Neural progenitor cell (in vitro differentiated cells): ENCODE measurements at regions not wholly inside any gene's neighbourhood (a gene's known extent, or its start where the extent isn't known, plus 50 kb on each side); places are given as distances from the start of the nearest gene placed in this dataset.

ENCODE experiments used
- DNase-seq: peaks from one replicate; pipeline ENCODE4 v3.0.0-alpha.2; 2016; ENCODE audit warnings: low spot score
- H2AFZ ChIP-seq: fragments of 200-600 bp; sonication (generic); replicated peaks from 2 replicates; pipeline ENCODE4 v1.6.1; 2016; ENCODE audit warnings: antibody characterized with exemption
- H3F3A ChIP-seq: fragments of 200-600 bp; sonication (generic); 2 replicates; pipeline ENCODE4 v1.6.1; 2016; ENCODE audit warnings: antibody characterized with exemption, low read depth
- H3K27ac ChIP-seq: fragments of 200-600 bp; sonication (generic); 2 replicates; pipeline ENCODE4 v1.5.1; 2016; ENCODE audit warnings: mild to moderate bottlenecking
- H3K27me3 ChIP-seq: fragments of 200-600 bp; sonication (generic); 2 replicates; pipeline ENCODE4 v1.6.1; 2016; ENCODE audit warnings: mild to moderate bottlenecking, moderate library complexity
- H3K36me3 ChIP-seq: fragments of 200-600 bp; sonication (generic); 2 replicates; pipeline ENCODE4 v1.5.1; 2016
- H3K4me1 ChIP-seq: fragments of 200-600 bp; sonication (generic); 2 replicates; pipeline ENCODE4 v1.6.1; 2016; ENCODE audit warnings: mixed run types
- H3K4me2 ChIP-seq: fragments of 200-600 bp; sonication (generic); 2 replicates; pipeline ENCODE4 v1.6.1; 2016
- H3K4me3 ChIP-seq: fragments of 200-600 bp; sonication (generic); 2 replicates; pipeline ENCODE4 v1.5.1; 2016
- H3K79me2 ChIP-seq: fragments of 200-600 bp; sonication (generic); 2 replicates; pipeline ENCODE4 v1.6.1; 2016; ENCODE audit warnings: low read depth
- H3K9ac ChIP-seq: fragments of 200-600 bp; sonication (generic); 2 replicates; pipeline ENCODE4 v1.6.1; 2016
- H3K9me3 ChIP-seq: fragments of 200-600 bp; sonication (generic); 2 replicates; pipeline ENCODE4 v1.5.1; 2016; ENCODE audit warnings: low read depth
- H4K20me1 ChIP-seq: fragments of 200-600 bp; sonication (generic); 2 replicates; pipeline ENCODE4 v1.6.1; 2016; ENCODE audit warnings: low read depth
- H3K27ac Mint-ChIP-seq: 3 replicates; pipeline ENCODE4 v1.8.0; 2021; ENCODE audit warnings: mixed read lengths
- H3K27me3 Mint-ChIP-seq: 2 replicates; pipeline ENCODE4 v1.8.0; 2022; ENCODE audit warnings: low read depth, mild to moderate bottlenecking, inconsistent platforms, moderate library complexity, mixed read lengths; ENCODE audit not compliant: insufficient read depth
- H3K36me3 Mint-ChIP-seq: 3 replicates; pipeline ENCODE4 v1.8.0; 2021; ENCODE audit warnings: mixed read lengths
- H3K4me1 Mint-ChIP-seq: 3 replicates; pipeline ENCODE4 v1.8.0; 2021; ENCODE audit warnings: mixed read lengths
- H3K4me3 Mint-ChIP-seq: 3 replicates; pipeline ENCODE4 v1.8.0; 2021; ENCODE audit warnings: mild to moderate bottlenecking, moderate library complexity, mixed read lengths
- H3K9me3 Mint-ChIP-seq: 3 replicates; pipeline ENCODE4 v1.8.0; 2020; ENCODE audit warnings: mixed read lengths
- CTCF ChIP-seq: fragments of 200-600 bp; sonication (generic); IDR thresholded peaks from 2 replicates; pipeline ENCODE4 v1.5.1; 2017; ENCODE audit warnings: antibody characterized with exemption, mild to moderate bottlenecking
- EZH2 ChIP-seq: fragments of 200-600 bp; sonication (generic); IDR thresholded peaks from 2 replicates; pipeline ENCODE4 v1.6.1; 2017; ENCODE audit warnings: antibody characterized with exemption, mild to moderate bottlenecking, moderate library complexity
- EZH2phosphoT487 ChIP-seq: fragments of 200-600 bp; sonication (generic); IDR thresholded peaks from 2 replicates; pipeline ENCODE4 v1.6.1; 2017; ENCODE audit warnings: antibody characterized with exemption

DNA sequence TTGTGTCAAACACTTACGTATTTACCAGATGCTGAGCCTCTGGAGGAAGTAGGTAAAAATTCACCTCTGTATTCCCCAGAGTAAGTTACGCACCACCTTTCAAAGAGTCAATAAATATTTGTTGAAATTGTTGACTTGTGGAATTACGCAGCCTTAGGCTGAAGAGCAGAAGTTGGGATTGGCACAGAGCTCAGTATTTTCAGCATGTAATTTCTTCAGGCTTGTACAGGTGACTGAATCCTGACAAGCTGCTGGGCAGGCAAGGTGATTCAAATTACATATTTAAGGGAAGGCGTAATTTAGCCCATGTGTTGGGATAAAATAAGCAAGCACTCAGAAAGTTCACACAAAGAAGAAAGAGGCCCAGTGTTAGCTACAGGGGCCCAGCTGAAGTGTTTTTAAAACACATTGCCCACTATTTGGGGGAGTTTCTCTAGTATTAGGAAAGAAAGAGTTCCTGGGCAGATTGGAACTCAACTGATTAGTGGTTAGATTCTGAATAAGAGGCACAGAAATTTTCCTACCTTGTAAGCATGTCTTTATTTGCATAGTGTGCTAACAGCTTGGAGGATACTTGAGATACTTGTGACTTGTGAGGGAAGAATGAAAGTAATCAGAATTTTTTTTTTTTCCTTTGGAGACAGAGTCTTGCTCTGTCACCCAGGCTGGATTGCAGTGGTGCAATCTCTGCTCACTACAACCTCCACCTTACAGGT, 165.3 kb upstream of the FBXL7 start:
- Histone ChIP-seq H3K9me3 (no peaks in the 10 kb centered on the region), H3K4me2 (no peak overlapping the region), H3K27ac (no peak overlapping the region), H2AFZ (no peak overlapping the region), H4K20me1 (no peaks in the 10 kb centered on the region), H3K4me1 (no peaks in the 10 kb centered on the region), H3K4me3 (no peak overlapping the region), H3K36me3 (no peaks in the 10 kb centered on the region), H3F3A (no peaks in the 10 kb centered on the region), H3K9ac (no peak overlapping the region), H3K79me2 (no peaks in the 10 kb centered on the region), H3K27me3 (no peaks in the 10 kb centered on the region)
- Mint-ChIP-seq H3K27me3 (no peaks in the 10 kb centered on the region), H3K9me3 (no peaks in the 10 kb centered on the region), H3K4me1 (peaks cover 3% of the 10 kb centered on the region), H3K36me3 (no peaks in the 10 kb centered on the region), H3K4me3 (no peak overlapping the region), H3K27ac (no peak overlapping the region)
- DNase-seq, result no peak
- TF ChIP-seq CTCF (no peak), EZH2phosphoT487 (no peak), EZH2 (no peak)

DNA sequence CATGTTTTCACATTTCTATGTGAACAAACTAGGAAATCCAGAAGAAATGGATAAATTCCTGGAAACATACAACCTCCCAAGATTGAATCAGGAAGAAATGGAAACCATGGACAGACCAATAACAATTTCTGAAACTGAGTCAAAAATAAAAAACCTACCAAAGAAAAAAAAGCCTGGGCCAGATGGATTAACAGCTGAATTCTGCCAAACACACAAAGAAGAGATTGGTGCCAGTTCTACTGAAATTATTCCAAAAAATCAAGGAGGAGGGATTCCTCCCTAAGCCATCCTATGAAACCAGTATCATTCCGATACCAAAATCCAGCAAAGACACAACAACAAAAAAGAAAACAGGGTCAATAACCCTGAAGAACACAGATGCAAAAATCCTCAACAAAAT, 166.9 kb upstream of the FBXL7 start:
- Mint-ChIP-seq H3K27me3 (no peaks in the 10 kb centered on the region), H3K9me3 (no peaks in the 10 kb centered on the region), H3K4me1 (peaks cover 3% of the 10 kb centered on the region), H3K36me3 (no peaks in the 10 kb centered on the region), H3K27ac (no peak overlapping the region), H3K4me3 (no peak overlapping the region)
- H3K4me1 ChIP-seq, result no peaks in the 10 kb centered on the region
- H3K4me2 ChIP-seq, result no peak overlapping the region
- H3K9me3 ChIP-seq, result no peaks in the 10 kb centered on the region
- no peaks in the 10 kb centered on the region for H3K27me3 ChIP-seq
- H3K36me3 ChIP-seq, result no peaks in the 10 kb centered on the region
- H4K20me1 ChIP-seq, result no peaks in the 10 kb centered on the region
- no peak for DNase-seq
- H2AFZ ChIP-seq, result no peak overlapping the region
- no peaks in the 10 kb centered on the region for H3F3A ChIP-seq
- no peaks in the 10 kb centered on the region for H3K79me2 ChIP-seq
- no peak overlapping the region for H3K4me3 ChIP-seq
- H3K9ac ChIP-seq, result no peak overlapping the region
- TF ChIP-seq CTCF, result no peak
- TF ChIP-seq EZH2phosphoT487, result no peak
- TF ChIP-seq EZH2, result no peak
- no peak overlapping the region for H3K27ac ChIP-seq

DNA sequence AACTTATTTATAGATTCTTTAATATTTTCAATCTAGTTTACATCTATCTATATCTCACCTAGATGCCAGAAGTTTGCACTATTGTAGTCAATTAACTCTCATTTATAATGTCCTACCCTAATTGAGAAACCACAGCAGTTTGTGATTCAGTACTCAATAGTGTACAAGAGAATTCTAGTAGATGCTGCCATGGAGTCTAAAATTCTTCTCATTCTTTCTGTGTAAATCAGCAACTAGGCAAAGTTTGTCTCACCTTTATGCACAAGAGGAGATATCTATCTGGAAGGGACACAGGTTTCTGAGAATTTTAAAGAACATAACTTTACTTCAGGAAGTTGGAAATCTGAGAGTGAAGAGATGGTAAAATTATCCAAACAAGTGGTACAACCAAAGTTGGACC, 173.0 kb upstream of the FBXL7 start:
- H3K4me2 ChIP-seq, result no peak overlapping the region
- H3K4me1 ChIP-seq, result no peaks in the 10 kb centered on the region
- H2AFZ ChIP-seq, result no peak overlapping the region
- no peaks in the 10 kb centered on the region for H3K9me3 ChIP-seq
- Mint-ChIP-seq H3K27ac (no peak overlapping the region), H3K36me3 (no peaks in the 10 kb centered on the region), H3K27me3 (no peaks in the 10 kb centered on the region), H3K4me1 (no peaks in the 10 kb centered on the region), H3K9me3 (no peaks in the 10 kb centered on the region), H3K4me3 (no peak overlapping the region)
- no peaks in the 10 kb centered on the region for H3K27me3 ChIP-seq
- H3K4me3 ChIP-seq, result no peak overlapping the region
- H3K36me3 ChIP-seq, result no peaks in the 10 kb centered on the region
- no peak overlapping the region for H3K27ac ChIP-seq
- no peaks in the 10 kb centered on the region for H3F3A ChIP-seq
- no peaks in the 10 kb centered on the region for H4K20me1 ChIP-seq
- H3K79me2 ChIP-seq, result no peaks in the 10 kb centered on the region
- no peak for DNase-seq
- H3K9ac ChIP-seq, result no peak overlapping the region
- TF ChIP-seq EZH2 (no peak), EZH2phosphoT487 (no peak), CTCF (no peak)
